MM.1S (cell line): ENCODE measurements at regions not wholly inside any gene's neighbourhood (a gene's known extent, or its start where the extent isn't known, plus 50 kb on each side); places are given as distances from the start of the nearest gene placed in this dataset.

ENCODE experiments used
- DNase-seq: peaks from one replicate; pipeline ENCODE4 v3.0.0-alpha.2; 2015
- H2AFZ ChIP-seq: fragments of 300-600 bp; sonication (generic); 2 replicates; pipeline ENCODE4 v1.6.0; 2016; ENCODE audit warnings: antibody characterized with exemption, low read length
- H3F3A ChIP-seq: fragments of 300-600 bp; sonication (generic); 2 replicates; pipeline ENCODE4 v1.6.1; 2016; ENCODE audit warnings: mild to moderate bottlenecking, antibody characterized with exemption, low read length, moderate library complexity, mixed read lengths; ENCODE audit not compliant: insufficient read depth
- H3K27ac ChIP-seq: fragments of 300-600 bp; sonication (generic); 2 replicates; pipeline ENCODE4 v1.5.1; 2016; ENCODE audit warnings: mild to moderate bottlenecking, low read length
- H3K27me3 ChIP-seq: fragments of 300-600 bp; sonication (generic); replicated peaks from 2 replicates; pipeline ENCODE4 v1.6.0; 2016; ENCODE audit warnings: low read length; ENCODE audit not compliant: insufficient read depth
- H3K36me3 ChIP-seq: fragments of 300-600 bp; sonication (generic); replicated peaks from 2 replicates; pipeline ENCODE4 v1.6.1; 2016; ENCODE audit warnings: mild to moderate bottlenecking, low read length, mixed read lengths; ENCODE audit not compliant: insufficient read depth
- H3K4me1 ChIP-seq: fragments of 300-600 bp; sonication (generic); 2 replicates; pipeline ENCODE4 v1.6.1; 2016; ENCODE audit warnings: low read length, mixed read lengths
- H3K4me2 ChIP-seq: fragments of 300-600 bp; sonication (generic); 2 replicates; pipeline ENCODE4 v1.6.0; 2016; ENCODE audit warnings: low read depth, low read length
- H3K4me3 ChIP-seq: fragments of 300-600 bp; sonication (generic); 2 replicates; pipeline ENCODE4 v1.5.1; 2016; ENCODE audit warnings: low read length, mixed read lengths
- H3K79me2 ChIP-seq: fragments of 300-600 bp; sonication (generic); 2 replicates; pipeline ENCODE4 v1.6.1; 2016; ENCODE audit warnings: mixed run types, low read length, mixed read lengths
- H3K9ac ChIP-seq: fragments of 300-600 bp; sonication (generic); 2 replicates; pipeline ENCODE4 v1.6.1; 2016; ENCODE audit warnings: low read length, mixed read lengths
- H3K9me2 ChIP-seq: fragments of 300-600 bp; sonication (generic); replicated peaks from 2 replicates; pipeline ENCODE4 v1.6.1; 2016; ENCODE audit warnings: mild to moderate bottlenecking, low read length, mixed read lengths; ENCODE audit not compliant: insufficient read depth
- H3K9me3 ChIP-seq: fragments of 300-600 bp; sonication (generic); replicated peaks from 2 replicates; pipeline ENCODE4 v1.6.1; 2016; ENCODE audit warnings: mild to moderate bottlenecking, low read length, mixed read lengths; ENCODE audit not compliant: insufficient read depth
- H4K20me1 ChIP-seq: fragments of 300-600 bp; sonication (generic); 2 replicates; pipeline ENCODE4 v1.6.1; 2016; ENCODE audit warnings: mild to moderate bottlenecking, low read length, moderate library complexity, mixed read lengths; ENCODE audit not compliant: insufficient read depth
- CTCF ChIP-seq: fragments of 300-600 bp; sonication (generic); IDR thresholded peaks from 2 replicates; pipeline ENCODE4 v1.5.1; 2016; ENCODE audit warnings: antibody characterized with exemption, low read length, mixed read lengths
- EZH2 ChIP-seq: fragments of 300-600 bp; sonication (generic); optimal IDR thresholded peaks from 2 replicates; pipeline ENCODE3; 2017; ENCODE audit warnings: low read depth, mild to moderate bottlenecking, antibody characterized with exemption, low read length, mixed read lengths
- EZH2phosphoT487 ChIP-seq: fragments of 300-600 bp; sonication (generic); IDR thresholded peaks from 2 replicates; pipeline ENCODE4 v1.6.1; 2018; ENCODE audit warnings: antibody characterized with exemption, low read length

- Histone ChIP-seq H3F3A (no peaks in the 10 kb centered on the region), H3K9me2 (no peaks in the 10 kb centered on the region), H3K79me2 (no peaks in the 10 kb centered on the region), H3K4me2 (no peak overlapping the region), H3K27ac (no peak overlapping the region), H3K4me3 (no peak overlapping the region), H3K27me3 (no peaks in the 10 kb centered on the region), H3K9me3 (no peaks in the 10 kb centered on the region), H4K20me1 (no peaks in the 10 kb centered on the region), H2AFZ (no peak overlapping the region), H3K36me3 (no peaks in the 10 kb centered on the region), H3K9ac (no peak overlapping the region), H3K4me1 (no peaks in the 10 kb centered on the region)
- no peak for TF ChIP-seq EZH2phosphoT487
- TF ChIP-seq EZH2, result no peak
- no peak for TF ChIP-seq CTCF
- DNase-seq, result no peak
Observed at GRCh38 chr18:39976771-39977170, 1978.3 kb upstream of the PIK3C3 start.

GRCh38 chr18:39972521-39972920, 1982.5 kb upstream of the PIK3C3 start:
- no peaks in the 10 kb centered on the region for H3K9me2 ChIP-seq
- no peak overlapping the region for H3K27ac ChIP-seq
- no peak overlapping the region for H3K4me2 ChIP-seq
- no peaks in the 10 kb centered on the region for H4K20me1 ChIP-seq
- no peaks in the 10 kb centered on the region for H3K79me2 ChIP-seq
- no peaks in the 10 kb centered on the region for H3K9me3 ChIP-seq
- H3K4me1 ChIP-seq, result no peaks in the 10 kb centered on the region
- H3K27me3 ChIP-seq, result no peaks in the 10 kb centered on the region
- H2AFZ ChIP-seq, result no peak overlapping the region
- no peak overlapping the region for H3K9ac ChIP-seq
- no peak overlapping the region for H3K4me3 ChIP-seq
- TF ChIP-seq EZH2, result no peak
- no peak for TF ChIP-seq EZH2phosphoT487
- no peak for TF ChIP-seq CTCF
- no peak for DNase-seq
- H3F3A ChIP-seq, result no peaks in the 10 kb centered on the region
- no peaks in the 10 kb centered on the region for H3K36me3 ChIP-seq

- DNase-seq, result no peak
- no peak overlapping the region for H3K9ac ChIP-seq
- H3K27ac ChIP-seq, result no peak overlapping the region
- no peaks in the 10 kb centered on the region for H3K9me3 ChIP-seq
- no peaks in the 10 kb centered on the region for H3F3A ChIP-seq
- H3K79me2 ChIP-seq, result no peaks in the 10 kb centered on the region
- H3K9me2 ChIP-seq, result no peaks in the 10 kb centered on the region
- no peaks in the 10 kb centered on the region for H3K36me3 ChIP-seq
- H3K4me3 ChIP-seq, result no peak overlapping the region
- H3K4me1 ChIP-seq, result no peaks in the 10 kb centered on the region
- H3K27me3 ChIP-seq, result no peaks in the 10 kb centered on the region
- H4K20me1 ChIP-seq, result no peaks in the 10 kb centered on the region
- TF ChIP-seq EZH2phosphoT487 (no peak), EZH2 (no peak), CTCF (no peak)
- H3K4me2 ChIP-seq, result no peak overlapping the region
- no peak overlapping the region for H2AFZ ChIP-seq
Observed at GRCh38 chr18:39969803-39970494, 1985.1 kb upstream of the PIK3C3 start.
